Retinal pigment epithelial cell (primary cell): ENCODE measurements at regions not wholly inside any gene's neighbourhood (a gene's known extent, or its start where the extent isn't known, plus 50 kb on each side); places are given as distances from the start of the nearest gene placed in this dataset.

Source experiments
- DNase-seq: peaks from one replicate; pipeline ENCODE4 v3.0.0-alpha.2; 2010; ENCODE audit warnings: low read depth
- H3K4me3 ChIP-seq: 2 replicates; pipeline ENCODE4 v1.5.1; 2011; ENCODE audit warnings: mild to moderate bottlenecking, low read length, control low read depth, moderate library complexity
- CTCF ChIP-seq: conservative IDR thresholded peaks from 2 replicates; pipeline ENCODE4 v1.5.1; 2011; ENCODE audit warnings: low read depth, low read length, control low read depth, inconsistent platforms

- TF ChIP-seq CTCF, result no peak
- H3K4me3 ChIP-seq, result no peak overlapping the region
- DNase-seq, result no peak
Measured at GRCh38 chr16:35881654-35882053, 2422.2 kb downstream of the TP53TG3F start.

GRCh38 chr16:35906440-35906839 is 2447.0 kb downstream of the TP53TG3F start:
- H3K4me3 ChIP-seq, result no peak overlapping the region
- DNase-seq, result no peak
- no peak for TF ChIP-seq CTCF

- no peak for TF ChIP-seq CTCF
- no peak for DNase-seq
- H3K4me3 ChIP-seq, result no peak overlapping the region
Measured at GRCh38 chr16:35908152-35908551, 2448.7 kb downstream of the TP53TG3F start.

- DNase-seq, result no peak
- H3K4me3 ChIP-seq, result no peak overlapping the region
- TF ChIP-seq CTCF, result peak; percentile 10
Measured at GRCh38 chr16:35908942-35909341, 2449.5 kb downstream of the TP53TG3F start.

- no peak for TF ChIP-seq CTCF
- no peak overlapping the region for H3K4me3 ChIP-seq
- DNase-seq, result no peak
Measured at GRCh38 chr16:35909351-35909954, 2450.0 kb downstream of the TP53TG3F start.

GRCh38 chr16:35910409-35910808 is 2451.0 kb downstream of the TP53TG3F start:
- no peak for TF ChIP-seq CTCF
- no peak for DNase-seq
- no peak overlapping the region for H3K4me3 ChIP-seq

GRCh38 chr16:35911899-35912298 is 2452.5 kb downstream of the TP53TG3F start:
- DNase-seq, result no peak
- H3K4me3 ChIP-seq, result no peak overlapping the region
- TF ChIP-seq CTCF, result no peak
